ENCODE measurements at regions not wholly inside any gene's neighbourhood (a gene's known extent, or its start where the extent isn't known, plus 50 kb on each side); places are given as distances from the start of the nearest gene placed in this dataset.

GRCh38 chr1:56409112-56409691, 170.2 kb downstream of the PLPP3 start:
- no peak overlapping the region for H3K27ac Mint-ChIP-seq (ENCODE audit: unreplicated experiment)
- H3K27me3 Mint-ChIP-seq (ENCODE audit: unreplicated experiment), result peaks cover 3% of the 10 kb centered on the region
- TF ChIP-seq, protein P1, sequence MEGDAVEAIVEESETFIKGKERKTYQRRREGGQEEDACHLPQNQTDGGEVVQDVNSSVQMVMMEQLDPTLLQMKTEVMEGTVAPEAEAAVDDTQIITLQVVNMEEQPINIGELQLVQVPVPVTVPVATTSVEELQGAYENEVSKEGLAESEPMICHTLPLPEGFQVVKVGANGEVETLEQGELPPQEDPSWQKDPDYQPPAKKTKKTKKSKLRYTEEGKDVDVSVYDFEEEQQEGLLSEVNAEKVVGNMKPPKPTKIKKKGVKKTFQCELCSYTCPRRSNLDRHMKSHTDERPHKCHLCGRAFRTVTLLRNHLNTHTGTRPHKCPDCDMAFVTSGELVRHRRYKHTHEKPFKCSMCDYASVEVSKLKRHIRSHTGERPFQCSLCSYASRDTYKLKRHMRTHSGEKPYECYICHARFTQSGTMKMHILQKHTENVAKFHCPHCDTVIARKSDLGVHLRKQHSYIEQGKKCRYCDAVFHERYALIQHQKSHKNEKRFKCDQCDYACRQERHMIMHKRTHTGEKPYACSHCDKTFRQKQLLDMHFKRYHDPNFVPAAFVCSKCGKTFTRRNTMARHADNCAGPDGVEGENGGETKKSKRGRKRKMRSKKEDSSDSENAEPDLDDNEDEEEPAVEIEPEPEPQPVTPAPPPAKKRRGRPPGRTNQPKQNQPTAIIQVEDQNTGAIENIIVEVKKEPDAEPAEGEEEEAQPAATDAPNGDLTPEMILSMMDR (IDR thresholded peaks at IDR 0.05; ENCODE audit: unreplicated experiment), result peak; percentile 52
- peaks cover 30% of the 10 kb centered on the region for H3K4me1 Mint-ChIP-seq (ENCODE audit: unreplicated experiment)
- no peak overlapping the region for H3K4me3 Mint-ChIP-seq (ENCODE audit: unreplicated experiment)
- H3K36me3 Mint-ChIP-seq (ENCODE audit: low read depth, unreplicated experiment), result no peaks in the 10 kb centered on the region
- no peaks in the 10 kb centered on the region for H3K9me3 Mint-ChIP-seq (ENCODE audit: unreplicated experiment)
- no peak for DNase-seq (ENCODE audit: low spot score)

DNA sequence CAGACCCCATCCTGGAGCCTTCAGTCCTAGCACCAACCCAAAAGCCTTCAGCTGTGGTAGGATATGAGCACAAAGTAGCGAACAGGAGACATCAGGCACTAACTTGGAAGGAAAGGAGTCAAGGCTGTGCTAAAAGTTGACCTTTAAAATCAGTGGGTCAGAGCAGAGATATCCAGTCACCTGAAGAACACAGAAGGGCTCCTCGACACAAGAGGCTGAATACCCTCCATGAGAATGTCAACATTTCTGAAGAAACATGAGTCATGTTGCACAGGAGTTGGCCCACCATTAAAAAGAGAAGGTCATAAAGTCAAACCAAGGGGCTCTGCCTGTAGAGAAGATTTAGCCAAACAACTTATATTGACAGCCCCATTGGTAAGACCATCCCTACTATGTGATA, 172.5 kb downstream of the PLPP3 start:
- H3K4me1 Mint-ChIP-seq (ENCODE audit: unreplicated experiment), result peaks cover 12% of the 10 kb centered on the region
- H3K27me3 Mint-ChIP-seq (ENCODE audit: unreplicated experiment), result no peaks in the 10 kb centered on the region
- H3K4me3 Mint-ChIP-seq (ENCODE audit: unreplicated experiment), result no peak overlapping the region
- no peaks in the 10 kb centered on the region for H3K36me3 Mint-ChIP-seq (ENCODE audit: low read depth, unreplicated experiment)
- TF ChIP-seq, protein P1 (IDR thresholded peaks at IDR 0.05; ENCODE audit: unreplicated experiment), result no peak
- no peaks in the 10 kb centered on the region for H3K9me3 Mint-ChIP-seq (ENCODE audit: unreplicated experiment)
- DNase-seq (ENCODE audit: low spot score), result no peak
- H3K27ac Mint-ChIP-seq (ENCODE audit: unreplicated experiment), result no peak overlapping the region

GRCh38 chr1:56404561-56405030, 174.8 kb downstream of the PLPP3 start:
- Mint-ChIP-seq H3K27me3 (ENCODE audit: unreplicated experiment) (no peaks in the 10 kb centered on the region), H3K9me3 (ENCODE audit: unreplicated experiment) (no peaks in the 10 kb centered on the region), H3K4me1 (ENCODE audit: unreplicated experiment) (peaks cover 3% of the 10 kb centered on the region), H3K27ac (ENCODE audit: unreplicated experiment) (no peak overlapping the region), H3K36me3 (ENCODE audit: low read depth, unreplicated experiment) (no peaks in the 10 kb centered on the region), H3K4me3 (ENCODE audit: unreplicated experiment) (no peak overlapping the region)
- TF ChIP-seq, protein P1 (IDR thresholded peaks at IDR 0.05; ENCODE audit: unreplicated experiment), result no peak
- DNase-seq (ENCODE audit: low spot score), result no peak

- Mint-ChIP-seq H3K9me3 (ENCODE audit: unreplicated experiment) (no peaks in the 10 kb centered on the region), H3K27ac (ENCODE audit: unreplicated experiment) (no peak overlapping the region), H3K27me3 (ENCODE audit: unreplicated experiment) (no peaks in the 10 kb centered on the region), H3K4me3 (ENCODE audit: unreplicated experiment) (no peak overlapping the region), H3K36me3 (ENCODE audit: low read depth, unreplicated experiment) (no peaks in the 10 kb centered on the region), H3K4me1 (ENCODE audit: unreplicated experiment) (peaks cover 7% of the 10 kb centered on the region)
- no peak for DNase-seq (ENCODE audit: low spot score)
- TF ChIP-seq, protein P1 (IDR thresholded peaks at IDR 0.05; ENCODE audit: unreplicated experiment), result no peak
These were observed 175.3 kb downstream of the PLPP3 start for GRCh38 chr1:56404066-56404465.

GRCh38 chr1:56403321-56403720, 176.0 kb downstream of the PLPP3 start:
- Mint-ChIP-seq H3K27ac (ENCODE audit: unreplicated experiment) (no peak overlapping the region), H3K27me3 (ENCODE audit: unreplicated experiment) (no peaks in the 10 kb centered on the region), H3K9me3 (ENCODE audit: unreplicated experiment) (no peaks in the 10 kb centered on the region), H3K4me1 (ENCODE audit: unreplicated experiment) (peaks cover 7% of the 10 kb centered on the region), H3K4me3 (ENCODE audit: unreplicated experiment) (no peak overlapping the region), H3K36me3 (ENCODE audit: low read depth, unreplicated experiment) (no peaks in the 10 kb centered on the region)
- DNase-seq (ENCODE audit: low spot score), result no peak
- TF ChIP-seq, protein P1 (IDR thresholded peaks at IDR 0.05; ENCODE audit: unreplicated experiment), result no peak

Data from endothelial cell (in vitro differentiated cells).